HepG2 (cell line): ENCODE measurements at regions not wholly inside any gene's neighbourhood (a gene's known extent, or its start where the extent isn't known, plus 50 kb on each side); places are given as distances from the start of the nearest gene placed in this dataset.

Source experiments
- ATAC-seq: fragments of 200-7000 bp; cut with Tn5 transposase; 3 replicates; pipeline ENCODE4 v1.9.1; 2020; ENCODE audit warnings: mild to moderate bottlenecking, moderate library complexity
- BruUV-seq: library from RNA; stranded (reverse); fragments of 400-500 nt; replicated peaks from 2 replicates; lab custom pipeline; 2021; lab: Mats Ljungman, UMichigan
- CTCF ChIA-PET: fragments of 300-600 bp; formaldehyde crosslinking; extraction: SDS; loops from one replicate; lab custom pipeline; 2021; ENCODE audit warnings: low total read pairs, inconsistent platforms, low intra/inter-chr PET ratio; lab: Yijun Ruan, JAX
- POLR2A ChIA-PET: fragments of 350-600 bp; sonication (Branson Sonifier 250); formaldehyde crosslinking; loops from one replicate; lab custom pipeline; 2020; ENCODE audit warnings: antibody characterized with exemption, inconsistent platforms; lab: Yijun Ruan, JAX
- DNase-seq: peaks from one replicate; pipeline ENCODE4 v3.0.0-alpha.2; 2015; ENCODE audit warnings: low spot score
- FAIRE-seq: peaks from 3 replicates; lab custom pipeline; 2011; peaks lifted over from hg19 to GRCh38; lab: Jason Lieb, UNC
- H2AFZ ChIP-seq: one replicate; pipeline ENCODE4 v1.6.1; 2011; ENCODE audit warnings: low read length, inconsistent platforms
- H3K27ac ChIP-seq: fragments of 300-600 bp; 3 replicates; pipeline ENCODE4 v1.8.0; 2011; ENCODE audit warnings: mixed run types, mild to moderate bottlenecking, mixed read lengths, low read length, inconsistent platforms; ENCODE audit not compliant: insufficient read depth; ENCODE audit errors: extremely low read length
- H3K27me3 ChIP-seq, 2 experiments: fragments of 200-600 bp in 1 of 2; 2 replicates in 1 of 2; 3 replicates in 1 of 2; pipeline versions ENCODE4 v1.6.0 to v1.8.0; 2011; ENCODE audit warnings: low read length in 2 of 2, mild to moderate bottlenecking in 2 of 2, moderate library complexity in 2 of 2, inconsistent platforms in 1 of 2; ENCODE audit not compliant: insufficient read depth in 2 of 2, control insufficient read depth in 1 of 2
- H3K36me3 ChIP-seq, 2 experiments: fragments of 200-600 bp in 1 of 2; replicated peaks in 1 of 2; 2 replicates in 1 of 2; 3 replicates in 1 of 2; pipeline versions ENCODE4 v1.5.1 to v1.8.0; 2011; ENCODE audit warnings: low read length in 2 of 2, inconsistent platforms in 1 of 2; ENCODE audit not compliant: insufficient read depth in 2 of 2, control insufficient read depth in 1 of 2
- H3K4me1 ChIP-seq: 2 replicates; pipeline ENCODE4 v1.5.1; 2012; ENCODE audit warnings: low read length, inconsistent platforms; ENCODE audit not compliant: insufficient read depth
- H3K4me2 ChIP-seq: 2 replicates; pipeline ENCODE4 v1.6.0; 2011; ENCODE audit warnings: low read depth, low read length, inconsistent platforms
- H3K4me3 ChIP-seq, 3 experiments: fragments of 200-600 bp in 1 of 3; sonication (generic), shearing (Covaris generic) in 1 of 3; replicated peaks in 1 of 3; 2 replicates each; pipeline ENCODE4 v1.5.1; 2011 to 2016; ENCODE audit warnings: low read length in 3 of 3, inconsistent platforms in 2 of 3, low read depth in 2 of 3, mild to moderate bottlenecking in 2 of 3, control low read depth in 1 of 3, mixed read lengths in 1 of 3; ENCODE audit not compliant: insufficient read depth in 1 of 3
- H3K79me2 ChIP-seq: one replicate; pipeline ENCODE4 v1.6.1; 2011; ENCODE audit warnings: low read length, inconsistent platforms; ENCODE audit not compliant: insufficient read depth
- H3K9ac ChIP-seq: 2 replicates; pipeline ENCODE4 v1.6.0; 2011; ENCODE audit warnings: mild to moderate bottlenecking, low read depth, low read length, inconsistent platforms; ENCODE audit not compliant: insufficient read depth
- H3K9me3 ChIP-seq: 2 replicates; pipeline ENCODE4 v1.5.1; 2012; ENCODE audit warnings: mild to moderate bottlenecking, low read length
- H4K20me1 ChIP-seq: 2 replicates; pipeline ENCODE4 v1.6.0; 2011; ENCODE audit warnings: inconsistent platforms, mild to moderate bottlenecking, low read length, moderate library complexity; ENCODE audit not compliant: insufficient read depth
- GTF2F1 ChIP-seq: fragments of 150-350 bp; IDR thresholded peaks from 2 replicates; pipeline ENCODE4 v1.6.1; 2014; ENCODE audit warnings: low read length
- HOXA5 ChIP-seq: sonication (generic); formaldehyde crosslinking; IDR thresholded peaks from 2 replicates; pipeline ENCODE4 v1.4.0; 2020; ENCODE audit warnings: missing genetic modification reagents
- HOXD1 ChIP-seq: sonication (generic); formaldehyde crosslinking; IDR thresholded peaks from 2 replicates; pipeline ENCODE4 v1.5.0; 2020; ENCODE audit warnings: missing genetic modification reagents
- IRX3 ChIP-seq: sonication (generic); formaldehyde crosslinking; IDR thresholded peaks from 2 replicates; pipeline ENCODE4 v1.8.1; 2023; ENCODE audit warnings: mild to moderate bottlenecking, low read depth, missing genetic modification reagents, borderline replicate concordance
- MLLT10 ChIP-seq: sonication (generic); formaldehyde crosslinking; IDR thresholded peaks from 2 replicates; pipeline ENCODE4 v1.4.0; 2020; ENCODE audit warnings: missing genetic modification reagents
- ONECUT2 ChIP-seq: sonication (generic); formaldehyde crosslinking; IDR thresholded peaks from 2 replicates; pipeline ENCODE4 v1.4.0; 2020; ENCODE audit warnings: missing genetic modification reagents
- SNAPC2 ChIP-seq: sonication (generic); formaldehyde crosslinking; IDR thresholded peaks from 2 replicates; pipeline ENCODE4 v1.8.1; 2022; ENCODE audit warnings: mild to moderate bottlenecking, missing genetic modification reagents
- TOPORS ChIP-seq: sonication (generic); formaldehyde crosslinking; IDR thresholded peaks from 2 replicates; pipeline ENCODE4 v1.8.0; 2023; ENCODE audit warnings: mild to moderate bottlenecking, missing genetic modification reagents
- U2AF1 ChIP-seq: fragments of 200-400 bp; formaldehyde crosslinking; optimal IDR thresholded peaks from 2 replicates; pipeline ENCODE3; 2017; ENCODE audit warnings: mild to moderate bottlenecking, low read depth, low read length
- ZBTB21 ChIP-seq: sonication (generic); formaldehyde crosslinking; IDR thresholded peaks from 2 replicates; pipeline ENCODE4 v1.4.0; 2020; ENCODE audit warnings: missing genetic modification reagents
- ZNF180 ChIP-seq: sonication (generic); formaldehyde crosslinking; IDR thresholded peaks from 2 replicates; pipeline ENCODE4 v1.4.0; 2020; ENCODE audit warnings: low read depth, missing genetic modification reagents, borderline replicate concordance
- ZNF230 ChIP-seq: sonication (generic); formaldehyde crosslinking; IDR thresholded peaks from 2 replicates; pipeline ENCODE4 v1.4.0; 2020; ENCODE audit warnings: mild to moderate bottlenecking, missing genetic modification reagents
- ZNF274 ChIP-seq: sonication (generic); formaldehyde crosslinking; IDR thresholded peaks from 2 replicates; pipeline ENCODE4 v1.5.1; 2020; ENCODE audit warnings: mild to moderate bottlenecking, missing genetic modification reagents
- ZNF343 ChIP-seq: sonication (generic); formaldehyde crosslinking; IDR thresholded peaks from 2 replicates; pipeline ENCODE4 v1.4.0; 2020; ENCODE audit warnings: mild to moderate bottlenecking, missing genetic modification reagents
- ZNF451 ChIP-seq: sonication (generic); formaldehyde crosslinking; IDR thresholded peaks from 2 replicates; pipeline ENCODE4 v1.5.0; 2020; ENCODE audit warnings: mild to moderate bottlenecking, missing genetic modification reagents
- WGBS: methylation state at CpG from one replicate; pipeline ENCODE4 v1.1.6; 2017; ENCODE audit warnings: low lambda C conversion rate; 5-methylcytosine and 5-hydroxymethylcytosine counted together
- in situ Hi-C: cut with HindIII; loops from 2 replicates; pipeline ENCODE4 v1.10.0; 2017; ENCODE audit warnings: low pct_unique_long_range_greater_than_20kb; ENCODE audit not compliant: extremely low pct_ligation_motif_present
- intact Hi-C: fragments of 100-400 bp; cut with micrococcal nuclease; formaldehyde crosslinking; loops from one replicate; pipeline ENCODE4 v1.10.0; 2022; ENCODE audit not compliant: unreplicated experiment
- TF ChIP-seq, protein P1 (sequence below): IDR thresholded peaks from 2 replicates; pipeline ENCODE4 v1.6.1; 2016; ENCODE audit warnings: missing genetic modification reagents, missing compliant biosample characterization
- TF ChIP-seq, protein P2 (sequence below): sonication (generic); formaldehyde crosslinking; IDR thresholded peaks from 2 replicates; pipeline ENCODE4 v1.9.0; 2021; ENCODE audit warnings: missing genetic modification reagents, mild to moderate bottlenecking, borderline replicate concordance
- TF ChIP-seq, protein P3 (sequence below): sonication (generic); formaldehyde crosslinking; IDR thresholded peaks from 2 replicates; pipeline ENCODE4 v1.5.0; 2020; ENCODE audit warnings: missing genetic modification reagents
- TF ChIP-seq, protein P4 (sequence below), 2 experiments: sonication (generic) in 1 of 2; formaldehyde crosslinking in 1 of 2; IDR thresholded peaks; 2 replicates each; pipeline versions ENCODE4 v1.5.1 to v1.6.1; 2011 to 2020; ENCODE audit warnings: borderline replicate concordance in 1 of 2, low read depth in 1 of 2, low read length in 1 of 2, mild to moderate bottlenecking in 1 of 2, missing genetic modification reagents in 1 of 2, moderate library complexity in 1 of 2

GRCh38 chr1:200490183-200490582, 80.3 kb upstream of the ZNF281 start (continued):
- TF ChIP-seq, protein P1, sequence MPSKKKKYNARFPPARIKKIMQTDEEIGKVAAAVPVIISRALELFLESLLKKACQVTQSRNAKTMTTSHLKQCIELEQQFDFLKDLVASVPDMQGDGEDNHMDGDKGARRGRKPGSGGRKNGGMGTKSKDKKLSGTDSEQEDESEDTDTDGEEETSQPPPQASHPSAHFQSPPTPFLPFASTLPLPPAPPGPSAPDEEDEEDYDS (CRISPR knock-in tag): no peak
- TF ChIP-seq SNAPC2 (CRISPR knock-in tag): no peak
- TF ChIP-seq GTF2F1: no peak
- TF ChIP-seq ZNF343: no peak
- TF ChIP-seq, all 625 proteins: peak for 0

DNA sequence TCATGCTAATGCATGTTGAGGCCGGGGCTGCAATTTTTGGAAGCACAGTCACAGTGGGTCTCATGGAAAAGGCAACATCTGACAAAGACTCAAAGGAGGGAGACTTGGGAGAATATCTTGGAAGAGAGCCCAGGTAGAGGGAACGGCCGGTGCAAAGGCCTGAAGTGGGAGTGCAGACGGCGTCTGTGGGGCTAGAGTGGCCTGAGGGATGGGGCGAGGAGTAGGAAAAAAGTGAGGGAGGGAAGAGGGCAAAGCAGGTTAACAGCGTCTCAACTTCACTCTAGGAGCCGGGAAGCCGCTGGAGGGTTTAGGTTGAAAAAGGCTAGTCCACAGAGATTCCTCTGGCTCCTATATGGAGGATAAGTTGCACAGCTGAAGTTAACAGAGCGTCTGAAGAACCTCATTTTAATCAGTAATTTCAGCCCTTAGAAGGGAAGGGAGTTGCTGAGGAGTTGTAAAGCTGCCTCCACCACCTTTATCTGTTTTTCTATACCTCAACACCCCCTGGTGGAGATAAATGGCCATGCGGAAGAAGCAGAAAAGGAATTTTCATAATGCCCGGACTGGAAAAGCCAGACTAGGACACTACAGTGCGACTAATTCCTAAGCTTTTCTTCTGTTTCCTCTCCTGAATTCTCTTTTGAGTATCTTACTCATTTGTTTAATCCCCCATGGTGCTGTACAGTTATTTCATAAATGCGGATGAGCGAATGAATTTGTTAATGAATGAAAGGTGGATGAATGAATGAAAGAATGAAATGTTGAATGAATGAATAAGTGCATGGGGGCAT, 78.7 kb upstream of the ZNF281 start:
- peaks cover 12% of the 10 kb centered on the region for H3K4me1 ChIP-seq
- ATAC-seq (peak; percentile 84), DNase-seq (peak; percentile 68), FAIRE-seq (peak; percentile 81)
- no peaks in the 10 kb centered on the region for H4K20me1 ChIP-seq
- H3K27me3 ChIP-seq: no peaks in the 10 kb centered on the region
- 25% methylated on average over 15 of the region's 15 CpGs for WGBS
- no TSS peak for BruUV-seq
- no peak overlapping the region for H2AFZ ChIP-seq
- ChIA-PET CTCF (interaction anchor here (1.2 to 2.4 kb wide), 5 partner anchors 209 to 804 kb away, joined by 3 to 21 read pairs (median 5); no protein-coding TSS in a partner anchor), POLR2A (no interaction called here)
- H3K4me3 ChIP-seq: no peak overlapping the region
- no peaks in the 10 kb centered on the region for H3K9me3 ChIP-seq
- no peaks in the 10 kb centered on the region for H3K79me2 ChIP-seq
- peak overlapping the region; percentile 39; the same call in 1 of the 2 replicates for H3K4me2 ChIP-seq
- in situ Hi-C loops: loop anchor here (10.0 kb wide), 1 partner anchor 74 kb away; the partner anchor contains the start of gene ZNF281
- intact Hi-C loops: loop anchor here (1.0 to 10.0 kb wide), 5 partner anchors 174 to 534 kb away; no protein-coding TSS in a partner anchor
- H3K27ac ChIP-seq: no peak overlapping the region
- H3K9ac ChIP-seq: no peak overlapping the region
- no peaks in the 10 kb centered on the region for H3K36me3 ChIP-seq
- TF ChIP-seq IRX3 (CRISPR knock-in tag): no peak
- TF ChIP-seq TOPORS (CRISPR knock-in tag): no peak
- TF ChIP-seq, protein P2, sequence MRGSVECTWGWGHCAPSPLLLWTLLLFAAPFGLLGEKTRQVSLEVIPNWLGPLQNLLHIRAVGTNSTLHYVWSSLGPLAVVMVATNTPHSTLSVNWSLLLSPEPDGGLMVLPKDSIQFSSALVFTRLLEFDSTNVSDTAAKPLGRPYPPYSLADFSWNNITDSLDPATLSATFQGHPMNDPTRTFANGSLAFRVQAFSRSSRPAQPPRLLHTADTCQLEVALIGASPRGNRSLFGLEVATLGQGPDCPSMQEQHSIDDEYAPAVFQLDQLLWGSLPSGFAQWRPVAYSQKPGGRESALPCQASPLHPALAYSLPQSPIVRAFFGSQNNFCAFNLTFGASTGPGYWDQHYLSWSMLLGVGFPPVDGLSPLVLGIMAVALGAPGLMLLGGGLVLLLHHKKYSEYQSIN (CRISPR knock-in tag): no peak
- no peak for TF ChIP-seq ZNF180 (CRISPR knock-in tag)
- no peak for TF ChIP-seq HOXD1 (CRISPR knock-in tag)
- no peak for TF ChIP-seq MLLT10
- TF ChIP-seq, protein P3, sequence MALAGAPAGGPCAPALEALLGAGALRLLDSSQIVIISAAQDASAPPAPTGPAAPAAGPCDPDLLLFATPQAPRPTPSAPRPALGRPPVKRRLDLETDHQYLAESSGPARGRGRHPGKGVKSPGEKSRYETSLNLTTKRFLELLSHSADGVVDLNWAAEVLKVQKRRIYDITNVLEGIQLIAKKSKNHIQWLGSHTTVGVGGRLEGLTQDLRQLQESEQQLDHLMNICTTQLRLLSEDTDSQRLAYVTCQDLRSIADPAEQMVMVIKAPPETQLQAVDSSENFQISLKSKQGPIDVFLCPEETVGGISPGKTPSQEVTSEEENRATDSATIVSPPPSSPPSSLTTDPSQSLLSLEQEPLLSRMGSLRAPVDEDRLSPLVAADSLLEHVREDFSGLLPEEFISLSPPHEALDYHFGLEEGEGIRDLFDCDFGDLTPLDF (CRISPR knock-in tag): no peak
- TF ChIP-seq ZBTB21 (CRISPR knock-in tag): no peak
- TF ChIP-seq, protein P4, sequence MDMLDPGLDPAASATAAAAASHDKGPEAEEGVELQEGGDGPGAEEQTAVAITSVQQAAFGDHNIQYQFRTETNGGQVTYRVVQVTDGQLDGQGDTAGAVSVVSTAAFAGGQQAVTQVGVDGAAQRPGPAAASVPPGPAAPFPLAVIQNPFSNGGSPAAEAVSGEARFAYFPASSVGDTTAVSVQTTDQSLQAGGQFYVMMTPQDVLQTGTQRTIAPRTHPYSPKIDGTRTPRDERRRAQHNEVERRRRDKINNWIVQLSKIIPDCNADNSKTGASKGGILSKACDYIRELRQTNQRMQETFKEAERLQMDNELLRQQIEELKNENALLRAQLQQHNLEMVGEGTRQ (IDR thresholded peaks at IDR 0.05; ENCODE audit: low read depth, low read length): no peak
- TF ChIP-seq, protein P4 (CRISPR knock-in tag; IDR thresholded peaks at IDR 0.05; ENCODE audit: borderline replicate concordance): no peak
- no peak for TF ChIP-seq U2AF1
- TF ChIP-seq ZNF451 (CRISPR knock-in tag): no peak
- no peak for TF ChIP-seq ONECUT2 (CRISPR knock-in tag)
- TF ChIP-seq ZNF230: no peak
- no peak for TF ChIP-seq ZNF274 (CRISPR knock-in tag)
- TF ChIP-seq HOXA5 (CRISPR knock-in tag): no peak
